OCI-LY3 (cell line): ENCODE measurements at regions not wholly inside any gene's neighbourhood (a gene's known extent, or its start where the extent isn't known, plus 50 kb on each side); places are given as distances from the start of the nearest gene placed in this dataset.

Experiments
- H2AFZ ChIP-seq: fragments of 200-600, 300-600 bp; shearing (Covaris generic); 2 replicates; pipeline ENCODE4 v1.6.0; 2014; ENCODE audit warnings: antibody characterized with exemption, low read depth, low read length
- H3K27ac ChIP-seq: fragments of 200-600, 300-600 bp; sonication (generic); 2 replicates; pipeline ENCODE4 v1.5.1; 2014; ENCODE audit warnings: mild to moderate bottlenecking, low read length, moderate library complexity, mixed read lengths
- H3K27me3 ChIP-seq: fragments of 200-600, 300-600 bp; sonication (generic); 2 replicates; pipeline ENCODE4 v1.6.1; 2014; ENCODE audit warnings: low read depth, low read length, mixed read lengths
- H3K36me3 ChIP-seq: fragments of 200-600, 300-600 bp; sonication (generic); replicated peaks from 2 replicates; pipeline ENCODE3; 2014; ENCODE audit warnings: low read depth, low read length, mixed read lengths
- H3K4me1 ChIP-seq: fragments of 300-600, 200-600 bp; sonication (generic); 2 replicates; pipeline ENCODE4 v1.6.1; 2014; ENCODE audit warnings: low read length, mixed read lengths
- H3K4me2 ChIP-seq: fragments of 200-600, 300-600 bp; sonication (generic); 2 replicates; pipeline ENCODE4 v1.6.1; 2014; ENCODE audit warnings: low read length, mixed read lengths
- H3K4me3 ChIP-seq: fragments of 300-600, 200-600 bp; sonication (generic); 2 replicates; pipeline ENCODE4 v1.5.1; 2014; ENCODE audit warnings: antibody characterized with exemption, mild to moderate bottlenecking, low read length, moderate library complexity
- H3K79me2 ChIP-seq: fragments of 300-600, 200-600 bp; shearing (Covaris generic); 2 replicates; pipeline ENCODE4 v1.6.1; 2014; ENCODE audit warnings: mild to moderate bottlenecking, low read length, mixed read lengths
- H3K9ac ChIP-seq: fragments of 300-600, 200-600 bp; shearing (Covaris generic); 2 replicates; pipeline ENCODE4 v1.6.0; 2014; ENCODE audit warnings: mild to moderate bottlenecking, low read length, moderate library complexity
- H3K9me3 ChIP-seq: fragments of 200-600, 300-600 bp; shearing (Covaris generic); 2 replicates; pipeline ENCODE4 v1.6.1; 2014; ENCODE audit warnings: low read length, mixed read lengths; ENCODE audit not compliant: insufficient read depth
- H4K20me1 ChIP-seq: fragments of 200-600, 300-600 bp; sonication (generic); 2 replicates; pipeline ENCODE4 v1.6.1; 2016; ENCODE audit warnings: low read length, mixed read lengths; ENCODE audit not compliant: insufficient read depth
- CTCF ChIP-seq: fragments of 200-600, 300-600 bp; sonication (generic); IDR thresholded peaks from 2 replicates; pipeline ENCODE4 v1.5.1; 2014; ENCODE audit warnings: antibody characterized with exemption, low read length, low read depth
- EZH2phosphoT487 ChIP-seq: fragments of 200-600 bp; shearing (Covaris generic); IDR thresholded peaks from 2 replicates; pipeline ENCODE4 v1.6.1; 2018; ENCODE audit warnings: antibody characterized with exemption, mixed run types, low read depth

- Histone ChIP-seq H3K9me3 (no peaks in the 10 kb centered on the region), H3K4me3 (no peak overlapping the region), H4K20me1 (no peaks in the 10 kb centered on the region), H3K27ac (no peak overlapping the region), H3K36me3 (no peaks in the 10 kb centered on the region), H3K9ac (no peak overlapping the region), H3K79me2 (no peaks in the 10 kb centered on the region), H2AFZ (no peak overlapping the region), H3K4me1 (no peaks in the 10 kb centered on the region), H3K4me2 (no peak overlapping the region), H3K27me3 (no peaks in the 10 kb centered on the region)
- TF ChIP-seq CTCF: no peak
Observed at GRCh38 chr4:30395902-30396301, 324.3 kb upstream of the PCDH7 start.

GRCh38 chr4:30396772-30397475, 323.2 kb upstream of the PCDH7 start:
- Histone ChIP-seq H3K4me2 (no peak overlapping the region), H3K36me3 (no peaks in the 10 kb centered on the region), H3K9ac (no peak overlapping the region), H3K4me3 (no peak overlapping the region), H2AFZ (peak overlapping the region; percentile 49; the same call in 1 of the 2 replicates), H3K4me1 (no peaks in the 10 kb centered on the region), H3K27me3 (no peaks in the 10 kb centered on the region), H3K27ac (no peak overlapping the region), H3K9me3 (no peaks in the 10 kb centered on the region), H4K20me1 (no peaks in the 10 kb centered on the region), H3K79me2 (no peaks in the 10 kb centered on the region)
- TF ChIP-seq CTCF: no peak
- TF ChIP-seq EZH2phosphoT487: no peak

DNA sequence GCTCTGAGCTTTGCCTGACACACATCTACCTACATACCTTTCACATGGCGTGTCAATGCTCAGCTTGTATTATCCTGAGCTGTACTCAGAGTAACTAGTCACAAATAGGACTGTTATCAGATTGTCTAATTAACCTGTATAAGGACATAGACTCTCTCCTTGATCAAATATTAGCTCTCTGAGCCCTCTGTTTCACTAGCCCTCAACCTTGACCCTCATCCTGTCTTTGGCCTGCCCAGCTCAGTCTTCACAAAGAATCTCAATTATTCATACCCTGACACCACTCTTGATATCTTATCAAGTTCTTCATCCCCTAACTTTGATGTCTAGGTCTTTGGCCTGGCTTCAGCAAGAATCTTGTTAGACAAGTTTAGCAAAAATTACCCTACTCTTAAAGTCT, 320.7 kb upstream of the PCDH7 start:
- Histone ChIP-seq H3K4me1 (no peaks in the 10 kb centered on the region), H3K4me2 (no peak overlapping the region), H3K27ac (no peak overlapping the region), H3K79me2 (no peaks in the 10 kb centered on the region), H3K27me3 (no peaks in the 10 kb centered on the region), H3K4me3 (no peak overlapping the region), H2AFZ (no peak overlapping the region), H3K9me3 (no peaks in the 10 kb centered on the region), H4K20me1 (no peaks in the 10 kb centered on the region), H3K36me3 (no peaks in the 10 kb centered on the region), H3K9ac (no peak overlapping the region)
- TF ChIP-seq EZH2phosphoT487 (no peak), CTCF (no peak)

DNA sequence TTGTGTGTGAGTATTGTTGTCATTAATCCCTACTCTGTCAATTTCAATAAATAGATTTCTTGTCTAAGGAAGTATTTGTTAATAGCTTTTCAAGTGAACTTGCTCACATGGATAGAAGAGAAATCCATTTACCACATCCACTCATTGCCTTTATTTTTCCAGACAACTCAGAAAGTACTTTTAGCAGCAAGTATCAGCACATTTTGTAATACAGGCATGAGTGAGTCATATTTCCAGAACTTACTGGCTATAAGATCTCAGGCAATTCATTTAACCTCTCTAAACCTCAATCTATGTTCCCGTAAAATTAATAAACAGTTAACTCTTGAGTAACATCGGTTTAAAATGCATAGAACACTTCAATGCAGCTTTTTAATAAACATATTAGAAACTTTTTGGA, 317.9 kb upstream of the PCDH7 start:
- Histone ChIP-seq H3K27ac (no peak overlapping the region), H3K79me2 (no peaks in the 10 kb centered on the region), H2AFZ (no peak overlapping the region), H3K4me3 (no peak overlapping the region), H4K20me1 (no peaks in the 10 kb centered on the region), H3K9me3 (0 out of 2 replicates have a peak, but pooled peaks cover under 1% of the 10 kb centered on the region), H3K4me2 (no peak overlapping the region), H3K27me3 (no peaks in the 10 kb centered on the region), H3K36me3 (no peaks in the 10 kb centered on the region), H3K9ac (no peak overlapping the region), H3K4me1 (no peaks in the 10 kb centered on the region)
- TF ChIP-seq CTCF (no peak), EZH2phosphoT487 (no peak)
